GM19025 (cell line): ENCODE measurements at regions not wholly inside any gene's neighbourhood (a gene's known extent, or its start where the extent isn't known, plus 50 kb on each side); places are given as distances from the start of the nearest gene placed in this dataset.
"Not testable (repeated sequence)": the region's sequence is repeated elsewhere in the genome, so short reads cannot be mapped to it uniquely, and the experiment has no call there.

Experiments used
- ATAC-seq: cut with Tn5 transposase; IDR thresholded peaks from one replicate; pipeline ENCODE4 v1.9.1; 2021; ENCODE audit warnings: mild to moderate bottlenecking, low read depth, moderate library complexity; ENCODE audit not compliant: unreplicated experiment

DNA sequence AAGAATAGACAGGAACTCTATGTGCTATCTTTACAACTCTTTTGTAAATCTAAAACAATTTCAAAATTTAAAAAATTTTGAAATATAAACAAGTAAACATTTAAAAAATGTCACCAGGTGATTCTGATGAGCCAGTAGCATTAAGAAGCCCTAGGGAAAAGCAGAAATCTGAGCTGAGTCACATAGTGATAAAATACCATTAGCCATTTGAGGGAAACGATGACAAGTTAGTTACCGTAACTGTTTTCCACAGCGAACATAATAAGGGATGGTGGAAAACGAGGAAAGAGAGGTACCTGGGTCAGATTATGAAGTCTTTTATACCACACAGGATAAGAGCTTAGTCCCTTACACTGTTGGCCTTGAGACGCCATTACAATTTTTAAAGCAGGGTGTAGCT lies 55.5 kb downstream of the PRR15 start:
- ATAC-seq, result no peak

DNA sequence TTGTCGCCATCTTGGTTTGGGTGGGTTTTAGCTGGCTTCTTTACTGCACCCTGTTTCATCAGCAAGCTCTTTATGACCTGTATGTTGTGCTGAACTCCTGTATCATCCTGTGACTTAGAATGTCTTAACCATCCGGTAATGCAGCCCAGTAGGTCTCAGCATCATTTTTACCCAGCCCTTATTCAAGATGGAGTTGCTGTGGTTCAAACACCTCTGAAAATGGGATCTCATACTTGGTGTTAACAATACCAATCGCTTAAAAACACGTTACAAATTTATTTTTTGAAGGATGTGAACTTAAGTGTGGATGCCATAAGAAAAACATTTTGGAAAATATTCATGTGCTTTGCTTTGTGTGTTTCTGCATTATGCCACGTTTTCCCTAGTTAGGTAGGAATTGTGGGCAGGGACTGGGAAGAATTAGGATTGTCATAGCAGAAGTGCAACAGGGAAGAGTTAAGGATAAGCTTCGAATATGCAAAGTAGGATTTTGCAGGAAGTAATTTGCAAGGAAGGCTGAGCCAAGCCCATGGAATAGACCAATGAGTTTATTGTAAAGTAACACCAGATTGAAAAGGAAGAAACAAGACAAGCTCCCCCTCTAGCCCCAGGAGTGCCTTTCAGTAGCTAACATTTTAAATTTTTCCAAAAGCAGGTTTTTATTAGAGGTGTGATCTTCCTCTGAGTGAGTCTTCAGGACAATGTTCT lies 56.4 kb downstream of the PRR15 start:
- no peak for ATAC-seq

DNA sequence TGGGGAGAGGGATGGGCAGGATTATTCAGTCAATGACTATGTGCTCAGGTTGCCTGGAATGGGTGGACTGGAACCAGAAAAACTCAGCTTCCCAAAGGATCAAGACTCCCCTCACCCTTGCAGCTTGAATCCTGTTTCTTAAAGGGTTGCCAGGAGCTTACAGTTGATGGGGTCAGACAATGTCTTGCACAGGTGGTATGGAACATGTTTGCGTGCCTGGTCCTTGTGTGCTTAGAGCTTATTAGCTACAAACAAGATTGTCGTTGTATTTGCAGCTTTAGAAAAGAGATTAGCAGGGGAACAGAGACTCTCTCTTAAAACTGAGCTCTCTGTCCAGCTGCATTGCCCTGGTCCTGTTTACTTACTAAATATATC lies 56.9 kb downstream of the PRR15 start:
- ATAC-seq, result no peak

DNA sequence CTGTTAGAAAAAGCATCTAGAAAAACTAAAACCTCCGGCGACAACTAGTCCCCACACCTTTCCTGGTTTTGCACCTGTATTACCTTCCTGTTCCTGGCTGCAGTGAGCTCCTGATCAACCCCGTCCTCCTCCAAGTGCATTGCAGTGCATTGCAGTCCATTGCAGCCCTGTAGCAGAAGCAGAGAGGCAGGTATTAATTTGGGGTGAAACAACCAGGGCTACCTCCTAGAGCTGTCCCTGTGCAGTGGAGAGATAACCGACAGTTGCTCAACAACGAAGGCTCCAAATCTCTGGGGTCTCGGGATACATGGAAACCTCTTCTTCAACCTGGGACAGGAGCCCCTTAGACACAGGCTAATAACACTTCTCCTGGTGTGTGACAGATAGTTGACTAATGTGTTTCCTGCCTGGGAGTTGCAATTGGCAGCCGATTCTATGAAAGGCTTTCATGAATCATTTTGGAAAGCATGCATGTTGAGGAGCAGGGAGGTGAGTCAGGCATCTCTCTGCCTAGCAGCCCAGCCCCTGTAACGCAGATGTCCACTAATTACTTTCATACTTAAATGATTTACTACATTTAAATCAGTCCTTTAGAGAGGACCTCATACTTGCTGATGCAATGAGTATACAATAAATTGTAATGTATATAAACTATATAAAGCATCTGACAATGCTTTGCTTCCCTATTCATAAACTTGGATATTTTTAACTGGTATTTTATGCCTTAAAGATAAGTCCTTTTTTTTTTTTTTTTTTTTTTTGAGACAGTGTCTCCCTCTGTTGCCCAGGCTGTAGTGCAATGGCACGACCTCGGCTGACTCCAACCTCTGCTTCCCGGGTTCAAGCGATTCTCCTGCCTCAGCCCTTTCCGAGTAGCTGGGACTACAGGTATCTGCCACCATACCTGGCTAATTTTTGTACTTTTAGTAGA lies 59.0 kb downstream of the PRR15 start:
- no peak for ATAC-seq

DNA sequence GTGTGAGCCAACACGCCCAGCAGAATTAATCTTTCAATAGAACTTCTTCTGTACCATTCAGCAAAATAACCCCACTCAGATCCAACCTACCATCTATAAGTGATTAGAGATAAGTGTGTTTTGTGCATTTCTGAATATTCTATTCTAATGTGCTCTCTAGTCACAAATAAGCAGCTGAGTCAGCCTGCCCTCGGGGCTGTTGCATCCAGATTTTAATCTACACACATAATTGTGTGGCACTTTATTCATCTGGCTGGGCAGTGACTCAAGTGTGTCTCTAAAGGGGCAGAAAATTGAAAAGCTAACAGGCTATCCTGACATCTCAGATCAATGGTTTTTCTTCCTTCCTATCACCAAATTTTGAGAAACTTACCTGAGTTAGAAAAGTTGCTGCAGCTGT lies 60.3 kb downstream of the PRR15 start:
- no peak for ATAC-seq

DNA sequence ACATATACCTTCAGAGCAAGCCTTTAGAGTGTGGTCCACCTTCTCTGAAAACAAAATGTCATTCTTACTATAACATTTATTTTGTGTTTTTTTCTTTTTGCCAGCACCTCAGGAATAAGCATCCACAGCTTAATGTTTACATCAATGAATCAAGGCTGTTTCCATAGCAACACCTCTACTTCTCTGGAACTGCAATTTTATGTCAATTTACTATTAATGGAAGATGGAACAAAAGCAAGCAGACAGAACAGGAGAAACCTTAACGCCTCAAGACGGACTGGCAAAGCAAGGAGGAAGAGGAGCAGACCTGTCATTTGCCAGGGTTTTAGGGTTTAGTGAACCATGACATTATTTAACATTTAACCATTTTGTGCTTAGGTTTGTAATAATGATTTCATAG lies 63.1 kb downstream of the PRR15 start:
- no peak for ATAC-seq

DNA sequence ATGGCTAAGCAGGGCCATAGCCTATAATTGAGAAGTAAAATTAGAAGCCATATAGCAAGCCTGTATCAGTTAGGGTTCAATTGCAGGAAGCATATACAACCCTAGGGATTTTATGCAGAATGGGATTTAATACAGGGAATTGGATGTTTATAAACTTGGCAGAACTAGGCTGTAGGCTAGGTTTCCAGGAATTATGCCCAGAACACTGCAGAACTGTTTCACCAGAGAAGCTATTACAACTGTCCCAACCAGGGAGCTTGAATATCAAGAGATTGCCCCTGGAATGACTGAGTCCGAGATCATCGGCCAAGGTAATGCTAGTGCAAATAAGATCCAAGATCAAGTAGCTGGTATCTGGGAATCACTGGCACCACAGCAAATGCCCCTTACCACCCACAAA lies 64.0 kb downstream of the PRR15 start:
- ATAC-seq, result no peak

DNA sequence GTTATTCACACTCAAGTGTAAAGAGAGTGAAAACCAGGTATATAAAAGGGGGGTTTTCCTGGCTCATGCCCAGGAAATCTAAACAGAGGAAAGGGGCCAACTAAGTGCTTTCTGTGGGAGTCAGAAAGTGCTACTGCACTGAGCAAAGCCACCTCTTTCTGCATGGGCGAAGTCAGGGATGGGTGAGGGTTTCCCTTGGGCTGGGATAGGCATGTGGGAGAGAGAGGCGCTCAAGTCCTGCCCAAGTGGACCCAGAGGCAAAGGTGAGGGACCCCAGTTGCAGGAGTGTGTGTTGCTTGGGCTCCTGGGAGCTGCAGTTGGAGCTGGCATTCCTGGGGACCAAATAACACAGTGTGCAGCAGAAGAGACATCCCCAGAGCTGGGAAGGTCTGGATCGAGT lies 65.9 kb downstream of the PRR15 start:
- ATAC-seq, result no peak

DNA sequence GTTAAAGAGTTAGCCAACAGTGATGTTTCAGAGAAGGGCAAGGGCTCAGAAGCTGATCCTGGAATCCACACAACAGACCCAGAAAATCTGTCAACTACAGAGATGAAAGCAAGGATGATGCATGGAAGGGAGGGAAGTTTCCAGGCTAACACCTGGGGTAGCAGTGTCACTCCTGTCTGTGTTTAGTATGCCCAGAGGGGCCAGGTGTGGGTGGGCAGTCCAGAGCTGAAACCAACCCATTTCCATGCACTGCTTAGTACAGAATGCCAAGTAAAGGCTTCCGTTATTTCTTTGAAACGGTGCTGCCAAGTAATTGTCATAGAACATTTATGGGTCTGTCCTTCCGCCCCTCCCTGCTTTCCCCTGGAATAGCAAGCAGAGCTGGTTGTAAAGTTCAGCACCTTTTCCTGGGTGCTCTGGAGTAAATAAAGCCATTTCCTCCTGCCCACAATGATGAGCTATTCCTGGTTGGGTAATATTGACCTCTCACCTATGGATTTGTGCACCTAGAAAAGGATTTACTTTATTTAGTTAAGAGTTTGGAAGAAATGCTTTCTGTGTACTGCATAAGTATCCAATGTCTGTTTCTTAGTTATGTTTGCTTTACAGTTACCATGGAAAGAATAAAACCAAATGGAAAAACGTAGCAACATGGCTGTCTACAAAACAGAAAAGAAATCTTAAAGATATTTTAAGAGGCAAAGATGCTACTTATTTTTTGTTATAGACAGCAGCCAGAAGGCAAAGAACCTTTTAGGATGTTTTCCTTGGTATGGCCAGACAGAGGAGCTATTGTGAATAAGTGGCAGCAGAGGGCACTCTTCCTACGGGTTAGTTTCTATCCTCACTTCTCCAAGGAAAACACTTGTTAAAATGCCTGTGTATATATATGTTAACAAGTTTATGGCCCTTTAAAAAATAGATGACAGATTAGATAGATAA lies 71.7 kb downstream of the PRR15 start:
- not testable (repeated sequence) for ATAC-seq

DNA sequence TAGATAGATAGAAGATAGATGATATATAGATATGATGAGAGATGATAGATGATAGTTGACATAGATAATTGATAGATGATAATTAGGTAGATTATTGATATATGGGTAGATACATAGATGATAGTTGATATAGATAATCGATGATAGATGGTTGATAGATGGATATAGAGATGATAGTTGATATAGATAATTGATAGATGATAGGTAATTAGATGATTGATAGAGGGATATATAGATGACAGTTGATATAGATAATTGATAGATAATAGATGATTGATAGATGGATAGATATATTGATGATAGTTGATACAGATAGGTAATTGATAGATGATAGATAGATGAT lies 72.3 kb downstream of the PRR15 start:
- no peak for ATAC-seq

DNA sequence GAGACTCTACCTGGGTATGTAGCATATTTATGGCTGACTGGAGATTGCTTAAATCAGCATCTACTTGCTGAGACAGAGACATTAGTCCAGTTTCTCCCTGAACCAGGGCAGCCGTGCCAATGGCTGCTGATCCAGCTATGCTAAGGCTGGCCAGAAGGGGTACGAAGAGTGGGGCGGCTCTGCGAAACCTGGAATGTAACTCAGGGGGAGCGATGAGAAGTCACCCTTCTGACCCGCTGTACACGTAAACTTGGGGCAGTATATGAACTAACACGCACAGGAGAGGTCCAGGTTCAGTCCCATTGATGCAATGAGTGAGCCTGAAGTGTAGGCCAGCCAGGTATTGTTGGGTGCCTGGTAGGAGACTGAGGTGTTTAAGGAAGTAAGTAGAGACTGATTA lies 73.7 kb downstream of the PRR15 start:
- ATAC-seq, result no peak

DNA sequence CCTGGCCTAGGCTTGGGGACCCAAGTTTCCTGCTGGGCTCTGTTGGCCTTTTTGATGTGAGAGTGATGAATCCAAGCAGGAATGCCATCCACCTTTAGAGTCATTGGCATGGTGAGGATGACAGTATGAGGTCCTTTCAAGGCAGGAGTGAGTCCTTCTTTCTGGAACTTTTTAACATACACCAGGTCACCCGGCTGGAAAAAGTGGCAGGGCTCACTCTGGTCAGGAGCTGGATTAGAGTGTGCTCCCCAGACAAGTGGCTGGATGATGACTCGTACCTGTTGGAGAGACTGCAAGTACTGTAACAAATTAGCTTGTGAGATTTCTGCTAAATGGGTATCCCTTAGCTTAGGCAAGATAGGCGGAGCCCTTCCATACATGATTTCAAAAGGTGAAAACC lies 75.2 kb downstream of the PRR15 start:
- not testable (repeated sequence) for ATAC-seq

DNA sequence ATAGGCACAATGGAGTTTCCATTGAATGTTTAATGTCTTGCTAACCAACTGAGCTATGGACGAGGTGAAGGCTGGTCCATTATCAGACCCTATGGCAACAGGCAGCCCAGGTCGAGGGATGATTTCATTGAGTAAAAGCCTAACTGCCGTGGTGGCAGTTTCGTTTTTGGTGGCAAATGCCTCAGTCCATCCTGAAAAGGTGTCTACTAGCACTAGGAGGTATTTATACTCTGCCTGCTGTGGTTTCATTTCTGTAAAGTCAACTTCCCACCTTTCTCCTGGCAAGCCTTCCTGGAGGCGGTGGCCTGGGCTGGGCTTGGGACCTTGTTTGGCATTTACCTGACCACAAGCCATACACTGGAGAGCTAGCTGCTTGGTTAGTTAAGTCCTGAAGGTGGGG lies 75.8 kb downstream of the PRR15 start:
- ATAC-seq, result no peak

DNA sequence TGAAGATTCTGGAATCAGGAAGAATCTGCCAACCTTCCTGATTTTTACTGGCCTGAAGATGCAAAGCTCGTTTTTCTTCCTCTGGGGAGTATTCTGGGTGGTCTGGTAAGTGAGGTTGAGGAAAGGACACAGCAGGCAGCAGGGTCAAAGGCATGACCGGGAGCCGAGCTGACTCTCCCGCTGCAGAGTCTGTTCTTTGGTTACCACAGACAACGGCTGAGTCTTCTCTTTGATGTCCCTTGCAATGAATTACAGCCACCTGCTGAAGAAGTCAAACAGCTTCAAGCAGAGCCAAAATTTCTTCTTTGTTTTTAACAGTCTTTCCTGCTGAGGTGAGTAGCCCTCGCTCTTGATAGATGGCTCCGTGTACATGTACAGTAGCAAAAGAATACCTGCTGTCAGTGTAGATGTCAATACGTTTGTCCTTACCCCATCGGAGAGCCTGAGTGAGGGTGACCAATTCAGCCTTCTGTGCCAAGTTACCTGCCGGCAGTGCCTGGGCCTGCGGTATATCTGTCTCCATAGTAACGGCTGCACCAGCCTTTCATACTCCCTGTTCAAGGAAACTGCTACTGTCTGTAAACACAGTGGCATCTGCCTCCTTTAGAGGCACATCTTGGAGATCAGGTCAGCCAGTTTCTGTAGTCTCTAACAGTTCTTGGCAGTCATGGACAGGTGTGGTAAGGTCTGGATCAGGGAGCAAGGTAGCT lies 76.4 kb downstream of the PRR15 start:
- no peak for ATAC-seq

DNA sequence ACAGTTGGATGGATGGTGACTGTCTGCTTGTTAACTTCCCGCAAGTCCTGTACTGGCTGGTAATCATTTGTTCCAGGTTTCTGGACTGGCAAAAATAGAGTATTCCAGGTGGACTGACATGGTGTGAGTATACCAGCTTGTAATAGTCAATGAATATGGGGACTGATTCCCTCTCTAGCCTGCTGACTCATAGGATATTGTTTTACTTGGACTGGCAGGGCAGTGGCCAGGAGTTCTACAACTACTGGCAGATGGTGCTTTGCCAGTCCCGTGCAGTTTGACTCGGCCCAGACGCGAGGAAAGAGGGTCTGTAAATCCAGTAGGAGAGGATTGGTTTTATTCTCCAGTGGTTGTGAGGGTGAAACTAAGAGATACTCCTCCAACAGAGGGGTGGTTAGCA lies 78.0 kb downstream of the PRR15 start:
- ATAC-seq, result no peak

DNA sequence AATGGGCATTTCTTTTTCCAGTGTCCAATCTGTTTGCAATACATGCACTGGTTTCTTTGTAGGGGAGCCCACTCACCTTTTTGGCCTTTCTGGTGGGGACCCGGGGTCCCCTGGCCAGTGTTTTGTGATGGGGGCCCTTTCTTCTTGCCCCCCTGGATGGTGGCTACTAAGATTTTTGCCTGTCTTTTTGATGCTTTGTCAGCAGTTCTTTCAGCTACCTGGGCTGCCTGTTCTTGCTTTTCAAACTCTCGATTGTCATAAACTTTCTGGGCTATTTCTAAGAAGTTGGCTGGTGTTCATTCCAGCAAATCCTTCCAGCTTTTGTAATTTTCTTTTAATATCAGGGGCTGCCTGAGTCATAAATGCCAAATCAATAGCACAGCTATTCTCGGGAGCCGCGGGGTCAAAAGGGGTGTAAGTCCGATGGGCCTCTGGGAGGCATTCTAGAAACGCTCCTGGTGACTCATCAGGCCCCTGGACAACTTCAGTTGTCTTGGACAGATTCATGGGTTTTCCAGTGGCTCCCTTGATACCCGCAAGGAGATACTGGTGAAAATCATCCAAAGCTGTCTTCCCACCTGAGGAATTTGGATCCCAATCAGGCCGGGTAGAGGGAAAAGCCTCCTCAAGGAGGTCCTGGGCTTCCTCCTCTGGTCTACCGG lies 79.0 kb downstream of the PRR15 start:
- ATAC-seq, result no peak

DNA sequence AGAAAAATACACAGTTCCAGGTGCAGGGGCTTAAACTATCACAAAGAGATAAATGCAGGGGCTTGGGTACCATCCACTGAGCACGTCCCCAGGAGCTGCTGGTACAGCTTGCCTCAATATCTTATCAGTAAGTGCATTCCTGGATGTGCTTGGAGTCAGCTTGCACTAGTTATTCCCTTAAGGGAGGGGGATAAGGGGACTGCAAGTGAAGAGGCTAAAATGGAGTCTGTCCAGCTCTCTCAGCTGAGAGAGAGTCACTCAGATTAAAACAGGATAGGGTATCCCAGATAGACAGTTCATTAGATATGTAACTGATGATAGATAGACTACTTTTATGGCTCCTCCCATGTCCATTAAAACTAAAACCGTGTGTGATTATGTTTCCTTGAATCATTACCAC lies 82.5 kb downstream of the PRR15 start:
- not testable (repeated sequence) for ATAC-seq

DNA sequence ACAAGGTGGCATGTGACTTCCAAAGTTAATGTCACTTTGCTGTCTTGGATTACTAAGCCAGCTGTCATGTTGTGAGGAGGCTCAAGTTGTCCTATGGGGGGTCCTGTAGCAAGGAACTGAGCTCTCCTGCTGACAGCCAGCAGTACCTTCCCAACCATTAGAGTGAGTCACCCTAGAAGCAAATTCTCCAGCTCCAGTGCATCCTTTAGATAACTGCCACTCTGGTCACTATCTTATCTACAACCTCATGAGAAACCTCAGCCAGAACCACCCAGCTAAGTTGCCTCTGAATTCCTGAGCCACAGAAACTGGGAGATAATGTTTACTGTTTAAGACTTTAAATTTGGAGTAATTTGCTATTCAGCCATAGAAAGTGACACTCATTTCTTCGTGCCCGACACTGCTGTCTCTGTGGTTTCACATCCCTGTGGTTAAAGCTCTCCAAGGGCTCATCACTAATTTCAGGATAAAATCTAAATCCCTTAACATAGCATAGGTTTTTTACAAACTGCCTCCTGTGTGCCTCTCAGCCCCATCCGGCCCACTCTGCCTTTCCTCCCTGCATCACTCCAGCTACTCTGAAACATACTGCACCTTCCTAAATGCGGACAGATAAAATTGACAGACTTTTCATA lies 83.5 kb downstream of the PRR15 start:
- ATAC-seq, result no peak

DNA sequence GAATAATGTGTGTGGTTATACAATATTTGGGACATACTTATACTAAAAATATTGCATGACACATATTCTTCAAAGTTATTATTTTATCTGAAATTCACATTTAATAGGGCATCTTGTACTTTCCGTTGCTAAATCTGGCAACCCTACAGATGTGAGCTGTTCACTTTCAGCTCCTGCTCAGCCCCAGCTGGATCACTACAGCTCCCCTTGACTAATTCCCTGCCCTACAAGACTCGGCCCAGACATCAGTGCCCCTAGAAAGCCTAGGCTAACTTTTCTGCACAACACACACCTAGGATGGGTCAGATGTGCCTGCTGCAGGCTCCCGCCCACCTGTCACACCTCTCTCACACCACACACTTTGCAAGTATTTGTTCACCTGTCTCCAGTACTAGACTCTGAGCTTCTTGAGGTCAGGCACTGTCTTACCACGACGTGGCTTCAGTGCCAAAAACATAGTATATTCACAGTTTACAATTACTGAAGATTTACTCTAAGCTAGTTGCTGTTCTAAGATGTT lies 84.1 kb downstream of the PRR15 start:
- not testable (repeated sequence) for ATAC-seq
